Fibroblast of pulmonary artery (primary cell): ENCODE measurements at regions not wholly inside any gene's neighbourhood (a gene's known extent, or its start where the extent isn't known, plus 50 kb on each side); places are given as distances from the start of the nearest gene placed in this dataset.

Experiments used
- DNase-seq: peaks from one replicate; pipeline ENCODE4 v3.0.0-alpha.2; 2010; ENCODE audit warnings: low read depth
- H3K4me3 ChIP-seq: replicated peaks from 2 replicates; pipeline ENCODE4 v1.5.1; 2011; ENCODE audit warnings: low read depth, mild to moderate bottlenecking, control low read depth, low read length, moderate library complexity
- CTCF ChIP-seq: IDR thresholded peaks from 2 replicates; pipeline ENCODE4 v1.5.1; 2011; ENCODE audit warnings: mild to moderate bottlenecking, control low read depth, low read length, inconsistent platforms; ENCODE audit errors: missing control alignments

- TF ChIP-seq CTCF: no peak
- no peak for DNase-seq
Measured at GRCh38 chr1:59105548-59106507, 191.1 kb upstream of the FGGY start.

DNA sequence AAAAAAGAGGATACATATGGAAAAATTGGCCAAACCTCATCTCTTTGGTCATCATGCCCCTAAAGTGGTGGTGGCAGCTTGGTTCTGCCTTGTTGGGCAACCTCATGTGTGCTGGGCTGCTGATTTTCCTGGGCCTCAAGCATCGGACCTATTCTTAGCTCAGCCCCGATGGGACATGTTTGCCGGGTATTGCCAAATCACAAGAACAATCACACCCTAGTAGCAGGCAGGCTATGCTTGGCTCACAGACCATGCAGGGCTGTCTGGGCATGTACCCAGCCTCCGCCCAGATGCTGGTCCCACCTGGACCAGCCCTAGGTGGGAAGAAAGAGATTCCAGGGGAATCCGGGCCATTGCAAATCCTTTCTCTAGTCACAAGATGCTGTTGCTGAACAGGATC is 189.4 kb upstream of the FGGY start:
- DNase-seq: no peak
- no peak for TF ChIP-seq CTCF
- no peak overlapping the region for H3K4me3 ChIP-seq

More at GRCh38 chr1:59105548-59106507, 191.1 kb upstream of the FGGY start:
- H3K4me3 ChIP-seq: no peak overlapping the region

DNA sequence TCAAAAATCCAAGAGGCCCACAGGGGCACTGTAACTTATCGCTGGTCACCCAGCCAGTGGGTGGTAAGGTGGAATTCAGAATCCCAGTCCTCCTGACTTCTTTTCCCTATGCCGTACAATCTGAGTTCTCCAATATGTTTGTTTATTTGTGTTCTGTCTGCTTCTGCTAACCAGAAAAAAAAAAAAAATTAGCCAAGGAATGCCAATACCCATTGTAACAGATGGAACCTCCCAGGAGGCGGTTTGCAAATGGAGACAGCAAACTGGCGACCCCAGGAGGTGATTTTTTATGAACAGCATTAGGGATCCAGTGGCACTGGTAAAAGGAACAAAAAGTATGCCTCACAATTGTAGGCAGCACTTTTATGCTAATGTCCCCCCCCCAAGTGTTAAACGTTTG is 189.0 kb upstream of the FGGY start:
- DNase-seq: no peak
- no peak for TF ChIP-seq CTCF

DNA sequence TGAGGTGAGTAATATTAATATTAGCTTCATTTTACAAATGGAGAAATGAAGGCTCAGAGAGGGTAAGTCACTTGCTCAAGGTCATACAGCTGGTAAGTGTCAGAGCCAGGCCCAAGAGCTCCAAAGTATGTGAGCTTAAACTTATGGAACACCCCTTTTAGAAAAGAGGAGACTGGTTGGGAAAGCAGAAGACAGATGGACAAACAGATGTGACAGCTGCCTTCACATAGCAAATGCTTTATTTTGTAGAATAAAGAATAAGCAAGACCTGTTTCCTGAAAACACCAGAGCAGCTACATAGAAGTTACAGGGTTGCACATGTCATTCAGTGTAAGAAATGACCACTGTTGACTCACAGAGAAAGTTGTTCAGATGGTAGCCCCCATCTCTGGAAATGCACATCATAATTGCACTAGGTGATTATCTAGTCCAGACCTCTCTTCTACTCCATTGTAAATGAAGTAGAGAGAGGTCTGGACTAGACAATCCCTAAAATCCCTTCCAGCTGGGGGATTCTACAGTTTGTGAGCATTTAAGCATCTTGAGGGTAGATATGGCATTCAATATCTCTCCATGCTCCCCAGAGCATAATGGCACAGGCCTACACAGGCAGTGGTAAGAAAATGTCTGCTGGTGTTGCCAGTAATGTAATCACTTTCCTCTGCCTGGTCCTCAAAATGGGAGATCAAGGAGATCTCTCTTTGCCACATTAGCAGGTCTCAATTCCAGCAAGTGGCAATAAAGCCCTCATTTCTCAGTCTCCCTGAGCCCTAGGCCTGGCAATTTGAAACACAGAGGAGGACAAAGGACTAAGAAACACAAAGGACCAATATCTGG is 188.2 kb upstream of the FGGY start:
- no peak for TF ChIP-seq CTCF

More for the DNA sequence above, 189.0 kb upstream of the FGGY start:
- no peak overlapping the region for H3K4me3 ChIP-seq

GRCh38 chr1:59110271-59110670 is 186.6 kb upstream of the FGGY start:
- DNase-seq: no peak
- H3K4me3 ChIP-seq: no peak overlapping the region
- TF ChIP-seq CTCF: no peak

More for the DNA sequence above, 188.2 kb upstream of the FGGY start:
- no peak for DNase-seq
- no peak overlapping the region for H3K4me3 ChIP-seq

DNA sequence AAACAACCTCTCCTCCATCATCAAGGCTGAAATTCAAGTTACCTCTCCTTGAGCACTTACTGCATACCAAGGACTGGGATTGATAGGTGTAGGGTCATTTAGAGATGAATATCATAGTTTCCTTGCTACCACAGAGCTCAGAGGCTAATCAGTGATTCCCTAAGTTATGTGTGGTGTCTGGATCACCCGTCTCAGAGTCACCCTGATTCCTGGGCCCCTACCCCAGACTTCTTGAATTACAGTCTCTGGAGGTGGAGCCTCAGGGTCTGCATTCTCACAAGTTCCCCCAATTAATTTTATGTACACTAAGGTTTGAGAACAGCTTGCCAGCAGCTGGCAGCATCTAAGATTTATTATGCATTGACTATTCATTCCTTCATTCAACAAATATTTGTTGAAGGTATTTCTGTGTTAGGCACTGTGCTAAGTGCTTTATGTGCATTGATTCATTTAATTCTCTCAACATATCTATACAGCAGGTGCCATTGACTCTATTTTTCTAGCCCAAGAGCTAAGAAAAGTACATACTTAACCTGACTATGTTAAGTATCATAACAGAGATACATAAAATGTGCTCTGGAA is 182.9 kb upstream of the FGGY start:
- TF ChIP-seq CTCF: no peak
- no peak for DNase-seq
- H3K4me3 ChIP-seq: no peak overlapping the region
